ENCODE measurements at regions not wholly inside any gene's neighbourhood (a gene's known extent, or its start where the extent isn't known, plus 50 kb on each side); places are given as distances from the start of the nearest gene placed in this dataset.

GRCh38 chr17:77907497-77908461 lies 50.7 kb upstream of the TNRC6C start (continued):
- no peak for TF ChIP-seq BCLAF1 (IDR thresholded peaks at IDR 0.05; ENCODE audit: borderline replicate concordance in 1 of 2, control insufficient read depth in 1 of 2, low read depth in 2 of 2, low read length in 1 of 2)

- H3K27ac ChIP-seq (ENCODE audit: extremely low read depth, low read depth, low read length) = no peak overlapping the region
- intact Hi-C loops (cut with micrococcal nuclease) (no loop called here), in situ Hi-C loops (cut with MboI) (no loop called here)
- H2AFZ ChIP-seq (ENCODE audit: low read depth, low read length) = no peak overlapping the region
- 3% methylated on average over 4 of the region's 4 CpGs for WGBS (ENCODE audit: insufficient coverage, low coverage, missing lambda C conversion rate)
- no peaks in the 10 kb centered on the region for H3K79me2 ChIP-seq (ENCODE audit: control insufficient read depth, insufficient read depth, low read length)
- ChIA-PET CTCF (ENCODE audit: low intra/inter-chr PET ratio) (no interaction called here), POLR2A (interaction anchor here (1.0 kb wide), 1 partner anchor 21 kb away, joined by 3 read pairs; no protein-coding TSS in a partner anchor)
- H3K9ac ChIP-seq (ENCODE audit: insufficient read depth in 1 of 2, low read depth in 2 of 2, low read length in 2 of 2) = no peak overlapping the region
- no TSS peak for BruUV-seq (replicated peaks)
- no peak overlapping the region for H3K4me2 ChIP-seq (ENCODE audit: insufficient read depth, low read length)
- DNase-seq (ENCODE audit: extremely low read depth in 1 of 4, low spot score in 3 of 4) (no peak), ATAC-seq (no peak), FAIRE-seq (no peak)
- peaks cover 0 to 4% of the 10 kb centered on the region in 2 experiments; a peak in 2 of 5 replicates for H3K4me1 ChIP-seq (replicated peaks in 1 of 2; ENCODE audit: control insufficient read depth in 2 of 2, insufficient read depth in 2 of 2, low read length in 2 of 2)
- no peaks in the 10 kb centered on the region for H3K36me3 ChIP-seq (ENCODE audit: control insufficient read depth, insufficient read depth, low read length)
- peaks cover 48 to 54% of the 10 kb centered on the region in 2 experiments for H3K27me3 ChIP-seq (ENCODE audit: control insufficient read depth in 2 of 2, insufficient read depth in 2 of 2, low read length in 2 of 2)
- no peaks in the 10 kb centered on the region for H3K9me1 ChIP-seq (ENCODE audit: control insufficient read depth, insufficient read depth, low read length)
- H3K4me3 ChIP-seq = no peak overlapping the region
- no peaks in the 10 kb centered on the region for H4K20me1 ChIP-seq (replicated peaks; ENCODE audit: control insufficient read depth, insufficient read depth, low read length)
- H3K9me3 ChIP-seq (replicated peaks; ENCODE audit: control insufficient read depth, insufficient read depth, low read depth, low read length) = no peaks in the 10 kb centered on the region
- TF ChIP-seq GTF3C2 (IDR thresholded peaks at IDR 0.05; ENCODE audit: borderline replicate concordance, extremely low read depth, insufficient read length) (no peak), ZBTB12 (CRISPR knock-in tag; IDR thresholded peaks at IDR 0.05) (no peak), TEAD4 (IDR thresholded peaks at IDR 0.05; ENCODE audit: low read length) (no peak), TEAD4 (CRISPR knock-in tag; IDR thresholded peaks at IDR 0.05; ENCODE audit: borderline replicate concordance) (no peak), ZBTB5 (IDR thresholded peaks at IDR 0.05) (no peak), ZNF696 (CRISPR knock-in tag; conservative IDR thresholded peaks at IDR 0.05) (no peak), KLF16 (IDR thresholded peaks at IDR 0.05) (no peak), HSF4 (CRISPR knock-in tag; IDR thresholded peaks at IDR 0.05; ENCODE audit: borderline replicate concordance) (no peak)
Measured at GRCh38 chr17:77908501-77908900, 50.0 kb upstream of the TNRC6C start.
